H1 (cell line): ENCODE measurements at regions not wholly inside any gene's neighbourhood (a gene's known extent, or its start where the extent isn't known, plus 50 kb on each side); places are given as distances from the start of the nearest gene placed in this dataset.

ENCODE experiments used
- CTCF ChIA-PET: fragments of 300-600 bp; sonication (Branson Sonifier 250); formaldehyde crosslinking; loops from one replicate; lab custom pipeline; 2021; ENCODE audit not compliant: partially characterized antibody; lab: Charles Lee
- POLR2A ChIA-PET: fragments of 300-600 bp; sonication (Branson Sonifier 250); formaldehyde crosslinking; loops from one replicate; lab custom pipeline; 2021; ENCODE audit warnings: inconsistent platforms; ENCODE audit not compliant: partially characterized antibody; lab: Charles Lee
- DNase-seq, 2 experiments: peaks; one replicate each; pipeline versions ENCODE4 v3.0.0 to v3.0.0-alpha.2; 2010 to 2022; ENCODE audit warnings: low spot score in 2 of 2, low read depth in 1 of 2, mixed read lengths in 1 of 2
- FAIRE-seq: peaks from 2 replicates; lab custom pipeline; 2011; peaks lifted over from hg19 to GRCh38; lab: Jason Lieb, UNC
- H2AFZ ChIP-seq: 2 replicates; pipeline ENCODE4 v1.8.1; 2012; ENCODE audit warnings: low read length, inconsistent platforms
- H2AK5ac ChIP-seq: 2 replicates; pipeline ENCODE4 v1.6.1; 2013; ENCODE audit warnings: low read depth, low read length
- H2BK120ac ChIP-seq: replicated peaks from 2 replicates; pipeline ENCODE3; 2013; ENCODE audit warnings: low read depth, low read length, inconsistent platforms
- H2BK12ac ChIP-seq: 2 replicates; pipeline ENCODE4 v1.6.1; 2013; ENCODE audit warnings: low read depth, low read length
- H2BK15ac ChIP-seq: 2 replicates; pipeline ENCODE4 v1.6.1; 2013; ENCODE audit warnings: low read length
- H2BK20ac ChIP-seq: 2 replicates; pipeline ENCODE4 v1.6.1; 2013; ENCODE audit warnings: low read length
- H2BK5ac ChIP-seq: 2 replicates; pipeline ENCODE4 v1.6.1; 2013; ENCODE audit warnings: low read depth, low read length
- H3K14ac ChIP-seq: 2 replicates; pipeline ENCODE4 v1.6.1; 2013; ENCODE audit warnings: inconsistent platforms; ENCODE audit not compliant: insufficient read length
- H3K18ac ChIP-seq: 2 replicates; pipeline ENCODE4 v1.6.1; 2013; ENCODE audit warnings: low read length; ENCODE audit errors: extremely low read depth
- H3K23ac ChIP-seq: 2 replicates; pipeline ENCODE4 v1.6.1; 2013; ENCODE audit warnings: inconsistent platforms; ENCODE audit not compliant: insufficient read length
- H3K23me2 ChIP-seq: 2 replicates; pipeline ENCODE4 v1.6.1; 2013; ENCODE audit warnings: low read depth, low read length
- H3K27ac ChIP-seq: 2 replicates; pipeline ENCODE4 v1.6.1; 2011; ENCODE audit warnings: low read depth, low read length, inconsistent platforms
- H3K27me3 ChIP-seq, 4 experiments: replicated peaks in 1 of 4; 1 replicate in 1 of 4; 2 replicates in 3 of 4; pipeline versions ENCODE4 v1.6.1 to v1.8.1; 2011 to 2013; ENCODE audit warnings: low read length in 3 of 4, mild to moderate bottlenecking in 3 of 4, inconsistent platforms in 2 of 4, mixed read lengths in 2 of 4, moderate library complexity in 1 of 4; ENCODE audit not compliant: control insufficient read depth in 3 of 4, insufficient read depth in 3 of 4; ENCODE audit errors: extremely low read depth in 1 of 4
- H3K36me3 ChIP-seq, 4 experiments: 2 replicates each; pipeline versions ENCODE4 v1.6.1 to v1.8.1; 2011 to 2013; ENCODE audit warnings: mild to moderate bottlenecking in 4 of 4, low read length in 3 of 4, moderate library complexity in 2 of 4, control low read depth in 1 of 4, inconsistent platforms in 1 of 4; ENCODE audit not compliant: insufficient read depth in 4 of 4, control insufficient read depth in 2 of 4
- H3K4ac ChIP-seq: replicated peaks from 2 replicates; pipeline ENCODE3; 2013; ENCODE audit warnings: low read length, low read depth, mixed read lengths, inconsistent platforms; ENCODE audit not compliant: insufficient read length
- H3K4me1 ChIP-seq, 4 experiments: replicated peaks in 1 of 4; 1 replicate in 1 of 4; 2 replicates in 3 of 4; pipeline versions ENCODE4 v1.6.1 to v1.8.1; 2011 to 2013; ENCODE audit warnings: low read length in 3 of 4, inconsistent platforms in 2 of 4, mixed read lengths in 1 of 4; ENCODE audit not compliant: insufficient read depth in 4 of 4, control insufficient read depth in 3 of 4
- H3K4me2 ChIP-seq, 2 experiments: 2 replicates each; pipeline versions ENCODE4 v1.6.1 to v1.8.1; 2011 to 2013; ENCODE audit warnings: low read depth in 2 of 2, low read length in 2 of 2, control low read depth in 1 of 2, inconsistent platforms in 1 of 2, mild to moderate bottlenecking in 1 of 2; ENCODE audit not compliant: insufficient read depth in 1 of 2
- H3K4me3 ChIP-seq, 4 experiments: fragments of 200-600, 300-600 bp in 1 of 4; sonication (generic), shearing (Covaris generic), sonication (Bioruptor Twin) in 1 of 4; 2 replicates each; pipeline versions ENCODE4 v1.5.1 to v1.8.1; 2011 to 2016; ENCODE audit warnings: low read length in 4 of 4, low read depth in 3 of 4, control low read depth in 2 of 4, inconsistent platforms in 2 of 4, mild to moderate bottlenecking in 2 of 4, mixed read lengths in 1 of 4, moderate library complexity in 1 of 4; ENCODE audit not compliant: insufficient read depth in 2 of 4; ENCODE audit errors: extremely low read depth in 1 of 4
- H3K56ac ChIP-seq: replicated peaks from 2 replicates; pipeline ENCODE3; 2013; ENCODE audit warnings: low read depth, mild to moderate bottlenecking, mixed read lengths, low read length, inconsistent platforms; ENCODE audit not compliant: insufficient read length
- H3K79me1 ChIP-seq: 2 replicates; pipeline ENCODE4 v1.6.1; 2013; ENCODE audit warnings: low read depth, low read length, control low read depth
- H3K79me2 ChIP-seq, 2 experiments: 2 replicates each; pipeline versions ENCODE4 v1.6.1 to v1.8.1; 2012 to 2013; ENCODE audit warnings: low read length in 2 of 2, mild to moderate bottlenecking in 2 of 2, inconsistent platforms in 1 of 2; ENCODE audit not compliant: insufficient read depth in 2 of 2, control insufficient read depth in 1 of 2
- H3K9ac ChIP-seq, 4 experiments: replicated peaks in 1 of 4; 1 replicate in 1 of 4; 2 replicates in 3 of 4; pipeline versions ENCODE4 v1.6.1 to v1.8.1; 2011 to 2013; ENCODE audit warnings: low read depth in 3 of 4, low read length in 3 of 4, control low read depth in 2 of 4, mild to moderate bottlenecking in 2 of 4, moderate library complexity in 2 of 4, inconsistent platforms in 1 of 4; ENCODE audit errors: extremely low read depth in 1 of 4
- H3K9me3 ChIP-seq, 2 experiments: 2 replicates each; pipeline versions ENCODE4 v1.6.1 to v1.8.1; 2012 to 2013; ENCODE audit warnings: mild to moderate bottlenecking in 2 of 2, moderate library complexity in 2 of 2, control low read depth in 1 of 2, inconsistent platforms in 1 of 2, low read depth in 1 of 2, low read length in 1 of 2, mixed read lengths in 1 of 2; ENCODE audit not compliant: insufficient read depth in 2 of 2
- H4K20me1 ChIP-seq, 2 experiments: replicated peaks in 1 of 2; 2 replicates each; pipeline versions ENCODE3 to v1.8.1; 2011 to 2013; ENCODE audit warnings: inconsistent platforms in 2 of 2, low read length in 2 of 2, mild to moderate bottlenecking in 1 of 2; ENCODE audit not compliant: insufficient read depth in 2 of 2, control insufficient read depth in 1 of 2
- H4K5ac ChIP-seq: 2 replicates; pipeline ENCODE4 v1.6.1; 2013; ENCODE audit warnings: low read length, low read depth, mixed read lengths, inconsistent platforms; ENCODE audit not compliant: insufficient read length
- H4K8ac ChIP-seq: 2 replicates; pipeline ENCODE4 v1.8.0; 2013; ENCODE audit warnings: mild to moderate bottlenecking, moderate library complexity, low read length, inconsistent platforms; ENCODE audit not compliant: insufficient read depth; ENCODE audit errors: extremely low read depth
- H4K91ac ChIP-seq: replicated peaks from 2 replicates; pipeline ENCODE3; 2013; ENCODE audit warnings: low read length, mixed read lengths, inconsistent platforms; ENCODE audit not compliant: insufficient read length
- CHD7 ChIP-seq: fragments of 300-600 bp; sonication (generic); IDR thresholded peaks from 2 replicates; pipeline ENCODE4 v1.7.1; 2012; ENCODE audit warnings: low read length, moderate library complexity, mild to moderate bottlenecking, inconsistent platforms; ENCODE audit not compliant: insufficient replicate concordance

GRCh38 chr2:30372826-30373225 is 74.2 kb upstream of the LCLAT1 start:
- no peaks in the 10 kb centered on the region for H3K27me3 ChIP-seq
- no peaks in the 10 kb centered on the region for H3K4me1 ChIP-seq
- H2BK5ac ChIP-seq = no peak overlapping the region
- peaks cover 6% of the 10 kb centered on the region in 2 experiments; a peak in 2 of 4 replicates for H3K9me3 ChIP-seq
- no peak overlapping the region for H3K9ac ChIP-seq
- no peak overlapping the region for H3K4me3 ChIP-seq
- no peak overlapping the region for H3K14ac ChIP-seq
- H2AK5ac ChIP-seq = no peak overlapping the region
- no peak overlapping the region for H2BK15ac ChIP-seq
- H3K56ac ChIP-seq = no peak overlapping the region
- ChIA-PET CTCF (interaction anchor here (0.6 to 1.5 kb wide), 6 partner anchors 11 to 521 kb away, joined by 3 read pairs; no protein-coding TSS in a partner anchor), POLR2A (interaction anchor here (0.7 kb wide), 2 partner anchors 20 to 670 kb away, joined by 3 to 4 read pairs; no protein-coding TSS in a partner anchor)
- H3K4me2 ChIP-seq = no peak overlapping the region
- H2AFZ ChIP-seq = no peak overlapping the region
- no peak overlapping the region for H2BK120ac ChIP-seq
- H3K23me2 ChIP-seq = peaks cover 1% of the 10 kb centered on the region; the same call in 1 of the 2 replicates
- H2BK12ac ChIP-seq = no peak overlapping the region
- no peaks in the 10 kb centered on the region for H3K79me1 ChIP-seq
- H4K8ac ChIP-seq = no peak overlapping the region
- H3K27ac ChIP-seq = no peak overlapping the region
- H4K5ac ChIP-seq = no peak overlapping the region
- no peak overlapping the region for H2BK20ac ChIP-seq
- H4K20me1 ChIP-seq = no peaks in the 10 kb centered on the region
- DNase-seq (no peak), FAIRE-seq (no peak)
- no peak overlapping the region for H4K91ac ChIP-seq
- H3K23ac ChIP-seq = no peak overlapping the region
- no peaks in the 10 kb centered on the region for H3K36me3 ChIP-seq
- no peak overlapping the region for H3K18ac ChIP-seq
- H3K79me2 ChIP-seq = no peaks in the 10 kb centered on the region
- H3K4ac ChIP-seq = no peak overlapping the region
- no peak for TF ChIP-seq CHD7
